ENCODE measurements at regions not wholly inside any gene's neighbourhood (a gene's known extent, or its start where the extent isn't known, plus 50 kb on each side); places are given as distances from the start of the nearest gene placed in this dataset.

DNA sequence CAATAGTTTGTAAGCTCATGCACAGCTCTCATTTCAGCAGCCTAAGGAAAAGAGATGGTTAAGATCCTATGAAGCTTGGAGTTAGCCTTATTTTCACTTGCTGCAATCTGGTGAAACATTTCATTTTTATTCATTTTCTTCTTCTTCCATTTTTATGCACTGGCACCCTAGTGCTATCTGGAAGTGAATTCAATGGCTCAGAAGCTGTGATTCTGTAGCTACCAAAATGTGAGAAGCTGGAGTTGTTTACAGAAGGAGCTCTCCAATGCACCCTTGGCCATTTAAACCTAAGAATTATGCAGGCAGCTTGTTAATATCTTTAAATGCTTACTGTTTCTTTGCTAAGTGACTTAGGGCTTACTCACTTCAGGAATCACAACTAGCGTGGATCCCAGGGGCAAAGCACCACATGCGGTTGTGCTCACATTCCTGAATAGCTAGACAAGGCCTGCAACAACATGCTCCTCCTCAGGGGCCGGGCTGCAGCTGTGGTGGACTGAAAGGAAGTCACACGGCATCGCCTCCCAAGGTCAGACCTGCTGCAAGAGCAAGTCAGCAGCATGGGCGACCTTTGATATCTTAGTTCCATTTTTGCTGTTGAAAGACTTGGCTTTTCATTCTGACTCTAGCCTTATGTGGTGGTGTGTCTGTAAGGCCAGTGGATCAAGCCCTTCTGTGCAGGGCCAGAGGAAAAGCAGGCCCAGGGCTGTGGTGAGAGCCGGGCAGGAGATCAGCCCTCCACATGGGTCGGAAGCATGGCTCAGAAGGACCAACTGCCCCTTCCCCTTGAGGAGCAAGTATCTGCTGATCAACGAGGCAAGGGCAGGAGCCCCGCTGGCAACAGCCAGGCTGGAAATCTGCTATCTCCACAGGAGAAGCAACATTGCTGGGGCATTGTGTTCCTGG is 91.9 kb upstream of the MBL2 start:
- no peak for DNase-seq

DNA sequence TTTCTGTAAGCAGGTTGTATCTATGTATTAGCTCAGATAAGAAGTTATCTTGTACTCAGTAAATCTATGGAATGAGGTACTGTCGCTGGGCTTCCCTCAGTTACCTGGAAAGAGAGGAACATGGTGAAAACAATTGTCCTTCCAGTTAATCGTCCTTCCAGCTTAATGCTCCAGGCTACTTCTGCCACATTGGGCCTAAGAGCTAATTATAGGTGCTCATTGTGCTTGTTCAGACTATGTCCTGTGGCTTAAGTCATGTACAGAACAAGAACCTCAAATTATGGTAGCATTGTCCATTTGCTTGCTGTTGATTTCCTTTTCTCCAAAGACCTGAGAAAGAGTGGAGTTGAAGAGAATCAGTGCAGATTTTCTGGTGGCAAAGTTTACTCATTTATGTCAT is 86.1 kb upstream of the MBL2 start:
- DNase-seq: no peak

DNA sequence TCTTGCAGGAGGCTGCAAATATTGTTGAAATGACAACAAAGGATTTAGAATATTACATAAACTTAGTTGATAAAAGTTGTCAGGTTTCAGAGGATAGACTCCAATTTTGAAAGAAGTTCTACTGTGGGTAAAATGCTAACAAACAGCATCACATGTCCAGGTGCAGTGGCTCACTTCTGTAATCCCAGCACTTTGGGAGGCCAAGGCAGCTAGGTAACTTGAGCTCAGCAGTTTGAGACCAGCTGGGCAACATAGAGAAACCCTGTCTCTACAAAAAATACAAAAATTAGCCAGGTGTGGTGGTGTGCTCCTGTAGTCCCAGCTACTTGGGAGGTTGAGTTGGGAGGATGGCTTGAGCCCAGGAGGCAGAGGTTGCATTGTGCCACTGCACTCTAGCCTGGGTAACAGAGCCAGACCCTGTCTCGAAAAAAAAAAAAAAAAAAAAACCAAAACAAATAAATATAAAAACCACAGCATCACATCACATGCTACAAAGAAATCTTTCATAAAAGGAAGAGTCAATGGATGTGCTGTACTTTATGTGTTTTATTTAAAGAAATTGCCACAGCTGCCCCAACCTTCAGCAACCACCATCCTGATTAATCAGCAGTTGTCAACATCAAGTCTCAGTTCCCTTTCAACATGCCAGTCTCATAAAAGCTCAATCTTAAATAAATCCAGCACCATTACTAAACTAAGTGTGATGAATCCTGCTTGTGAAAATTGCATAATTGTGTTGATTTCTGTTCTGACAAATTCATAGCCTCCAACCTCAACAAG is 83.2 kb upstream of the MBL2 start:
- no peak for DNase-seq

DNA sequence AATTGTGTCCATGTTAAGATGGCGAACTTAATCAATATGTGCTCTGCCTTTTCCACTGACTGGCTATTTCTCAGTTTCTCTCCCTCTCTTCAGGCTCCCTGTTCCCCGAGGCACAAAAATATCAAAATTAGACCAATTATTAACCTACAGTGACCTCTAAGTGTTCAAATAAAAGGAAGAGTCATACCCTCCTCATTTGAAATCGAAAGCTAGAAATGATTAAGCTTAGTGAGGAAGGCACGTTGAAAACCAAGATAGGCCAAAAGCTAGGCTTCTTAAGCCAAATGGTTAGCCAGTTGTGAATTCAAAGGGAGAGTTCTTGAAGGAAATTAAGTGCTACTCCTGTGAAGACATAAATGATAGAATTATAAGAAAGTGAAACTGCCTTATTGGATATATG is 81.1 kb upstream of the MBL2 start:
- no peak for DNase-seq

DNA sequence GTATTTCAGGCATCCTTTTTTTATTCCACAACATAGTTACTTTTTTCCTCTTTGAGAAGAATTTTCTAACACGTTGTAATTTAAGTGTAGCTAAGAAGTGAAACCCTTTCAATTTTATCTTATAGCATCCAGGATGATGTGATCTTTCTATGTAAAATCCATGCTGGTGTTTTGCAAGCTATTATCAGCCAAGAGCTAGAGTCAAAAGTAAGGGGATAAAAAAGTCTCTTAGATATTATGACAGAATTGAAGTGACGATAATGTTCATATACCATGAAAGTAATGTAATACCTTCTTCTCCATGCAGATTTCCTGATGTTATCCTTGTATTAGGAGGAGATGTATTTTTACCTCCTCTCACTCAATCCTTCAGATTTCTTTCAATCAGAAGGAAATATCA is 64.2 kb upstream of the MBL2 start:
- no peak for DNase-seq

Data from CD4-positive, alpha-beta T cell treated with Interleukin-4 for 1 hour (primary cell).